GM12801 (cell line): ENCODE measurements at regions not wholly inside any gene's neighbourhood (a gene's known extent, or its start where the extent isn't known, plus 50 kb on each side); places are given as distances from the start of the nearest gene placed in this dataset.

Experiments
- CTCF ChIP-seq: IDR thresholded peaks from one replicate; pipeline ENCODE4 v1.5.1; 2011; ENCODE audit warnings: control low read depth; ENCODE audit not compliant: insufficient read length; ENCODE audit errors: extremely low read depth

- TF ChIP-seq CTCF: no peak
Observed at GRCh38 chr7:131616487-131617200, 60.2 kb upstream of the PODXL start.

GRCh38 chr7:131613909-131614308 lies 57.5 kb upstream of the PODXL start:
- no peak for TF ChIP-seq CTCF

- TF ChIP-seq CTCF: no peak
Observed at GRCh38 chr7:131610007-131610406, 53.6 kb upstream of the PODXL start.

- TF ChIP-seq CTCF: no peak
Observed at GRCh38 chr7:131608116-131608500, 51.7 kb upstream of the PODXL start.

- TF ChIP-seq CTCF: no peak
Observed at GRCh38 chr7:131607291-131608115, 51.1 kb upstream of the PODXL start.

GRCh38 chr7:131606346-131607290 lies 50.2 kb upstream of the PODXL start:
- no peak for TF ChIP-seq CTCF
